ENCODE measurements at regions not wholly inside any gene's neighbourhood (a gene's known extent, or its start where the extent isn't known, plus 50 kb on each side); places are given as distances from the start of the nearest gene placed in this dataset.
"Not testable (repeated sequence)": the region's sequence is repeated elsewhere in the genome, so short reads cannot be mapped to it uniquely, and the experiment has no call there.

GRCh38 chr9:87199782-87200181, 252.5 kb upstream of the GAS1 start:
- no peak for DNase-seq (ENCODE audit: low read depth in 2 of 2)

GRCh38 chr9:87201351-87201751, 254.0 kb upstream of the GAS1 start:
- DNase-seq (ENCODE audit: low read depth in 2 of 2), result no peak

- DNase-seq (ENCODE audit: low read depth in 2 of 2), result no peak
These were observed 258.9 kb upstream of the GAS1 start for GRCh38 chr9:87206064-87206661.

- not testable (repeated sequence) for DNase-seq (ENCODE audit: low read depth in 2 of 2)
These were observed 263.4 kb upstream of the GAS1 start for GRCh38 chr9:87210658-87211057.

GRCh38 chr9:87211669-87212068, 264.4 kb upstream of the GAS1 start:
- DNase-seq (ENCODE audit: low read depth in 2 of 2), result no peak

- no peak for DNase-seq (ENCODE audit: low read depth in 2 of 2)
These were observed 265.3 kb upstream of the GAS1 start for GRCh38 chr9:87212605-87213021.

- no peak for DNase-seq (ENCODE audit: low read depth in 2 of 2)
These were observed 266.6 kb upstream of the GAS1 start for GRCh38 chr9:87213948-87214347.

- DNase-seq (ENCODE audit: low read depth in 2 of 2), result no peak
These were observed 267.7 kb upstream of the GAS1 start for GRCh38 chr9:87214991-87215390.

- no peak for DNase-seq (ENCODE audit: low read depth in 2 of 2)
These were observed 268.7 kb upstream of the GAS1 start for GRCh38 chr9:87216036-87216435.

- no peak for DNase-seq (ENCODE audit: low read depth in 2 of 2)
These were observed 269.7 kb upstream of the GAS1 start for GRCh38 chr9:87216897-87217455.

GRCh38 chr9:87223392-87224246, 274.0 kb upstream of the DAPK1 start:
- no peak for DNase-seq (ENCODE audit: low read depth in 2 of 2)

- DNase-seq (ENCODE audit: low read depth in 2 of 2), result no peak
These were observed 270.8 kb upstream of the DAPK1 start for GRCh38 chr9:87226896-87227295.

GRCh38 chr9:87227456-87227855, 270.2 kb upstream of the DAPK1 start:
- no peak for DNase-seq (ENCODE audit: low read depth in 2 of 2)

GRCh38 chr9:87229108-87229507, 268.6 kb upstream of the DAPK1 start:
- no peak for DNase-seq (ENCODE audit: low read depth in 2 of 2)

GRCh38 chr9:87233431-87233830, 264.2 kb upstream of the DAPK1 start:
- DNase-seq (ENCODE audit: low read depth in 2 of 2), result no peak

GRCh38 chr9:87233899-87234455, 263.7 kb upstream of the DAPK1 start:
- DNase-seq (ENCODE audit: low read depth in 2 of 2), result no peak

GRCh38 chr9:87234854-87235253, 262.8 kb upstream of the DAPK1 start:
- DNase-seq (ENCODE audit: low read depth in 2 of 2), result no peak

- no peak for DNase-seq (ENCODE audit: low read depth in 2 of 2)
These were observed 261.1 kb upstream of the DAPK1 start for GRCh38 chr9:87236546-87236945.

- DNase-seq (ENCODE audit: low read depth in 2 of 2), result no peak
These were observed 260.3 kb upstream of the DAPK1 start for GRCh38 chr9:87237336-87237735.

- no peak for DNase-seq (ENCODE audit: low read depth in 2 of 2)
These were observed 259.1 kb upstream of the DAPK1 start for GRCh38 chr9:87238545-87238944.

GRCh38 chr9:87239312-87239711, 258.4 kb upstream of the DAPK1 start:
- no peak for DNase-seq (ENCODE audit: low read depth in 2 of 2)

- DNase-seq (ENCODE audit: low read depth in 2 of 2), result no peak
These were observed 254.1 kb upstream of the DAPK1 start for GRCh38 chr9:87243602-87244001.

- no peak for DNase-seq (ENCODE audit: low read depth in 2 of 2)
These were observed 252.4 kb upstream of the DAPK1 start for GRCh38 chr9:87245271-87245670.
